HS-5 (cell line): ENCODE measurements at regions not wholly inside any gene's neighbourhood (a gene's known extent, or its start where the extent isn't known, plus 50 kb on each side); places are given as distances from the start of the nearest gene placed in this dataset.

Experiments
- DNase-seq: peaks from one replicate; pipeline ENCODE4 v3.0.0-alpha.2; 2012; ENCODE audit warnings: low read depth

DNA sequence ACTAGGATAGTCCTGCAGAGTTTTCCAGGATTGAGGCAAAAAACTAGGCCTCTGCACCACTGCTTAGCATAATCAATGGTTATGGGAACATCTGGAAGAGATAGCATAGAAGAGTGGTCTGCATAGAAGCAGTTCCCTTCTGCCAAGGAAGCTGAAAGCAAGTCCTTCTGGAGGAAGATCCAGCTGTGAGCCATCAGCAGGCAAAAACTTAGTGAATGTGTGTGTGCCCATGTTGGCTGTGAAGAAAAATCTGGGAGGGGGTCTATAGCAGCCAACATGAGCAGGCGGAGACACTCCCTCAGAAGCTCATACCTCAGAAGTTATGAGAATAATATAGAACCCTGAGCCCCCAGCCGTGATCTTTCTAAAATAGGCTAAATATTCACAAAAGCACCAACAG lies 228.1 kb upstream of the STEAP1 start:
- DNase-seq: no peak

DNA sequence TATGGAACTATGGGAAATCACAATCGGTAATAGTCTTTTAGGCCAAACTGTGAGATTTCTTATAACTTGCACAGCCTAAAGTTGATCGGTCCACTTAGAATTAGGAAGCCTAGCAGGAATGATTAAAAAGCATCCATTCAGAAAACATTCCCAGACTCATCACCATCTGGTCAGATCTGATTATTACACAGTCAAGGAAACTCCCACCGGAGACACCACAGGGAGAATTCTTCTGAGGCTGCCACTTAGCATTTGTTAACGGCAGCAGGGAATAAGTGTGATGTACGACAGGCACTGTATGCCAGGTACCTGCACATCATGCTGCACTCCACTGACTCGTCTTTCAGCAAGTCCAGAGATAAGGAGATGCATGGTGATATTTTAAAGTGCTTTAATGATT lies 227.6 kb upstream of the STEAP1 start:
- no peak for DNase-seq

DNA sequence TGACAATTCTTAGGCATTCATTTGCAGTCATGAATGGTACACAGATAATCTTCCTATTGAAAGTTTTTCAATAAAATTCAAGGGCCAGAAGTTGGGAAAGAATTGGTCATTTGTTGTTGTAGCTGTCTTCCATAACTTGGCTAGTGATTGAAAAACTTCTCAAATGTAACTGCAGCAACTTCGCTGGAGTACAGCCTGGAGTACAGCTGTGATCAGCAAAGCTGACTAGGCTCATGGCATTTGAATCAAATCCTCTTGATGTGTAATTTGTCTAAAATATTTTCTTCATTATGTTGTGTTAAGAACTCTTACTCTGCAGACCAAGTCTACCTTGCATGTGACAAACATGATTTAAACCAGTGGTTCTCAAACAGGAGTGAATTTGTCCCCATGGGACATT lies 226.5 kb upstream of the STEAP1 start:
- no peak for DNase-seq

DNA sequence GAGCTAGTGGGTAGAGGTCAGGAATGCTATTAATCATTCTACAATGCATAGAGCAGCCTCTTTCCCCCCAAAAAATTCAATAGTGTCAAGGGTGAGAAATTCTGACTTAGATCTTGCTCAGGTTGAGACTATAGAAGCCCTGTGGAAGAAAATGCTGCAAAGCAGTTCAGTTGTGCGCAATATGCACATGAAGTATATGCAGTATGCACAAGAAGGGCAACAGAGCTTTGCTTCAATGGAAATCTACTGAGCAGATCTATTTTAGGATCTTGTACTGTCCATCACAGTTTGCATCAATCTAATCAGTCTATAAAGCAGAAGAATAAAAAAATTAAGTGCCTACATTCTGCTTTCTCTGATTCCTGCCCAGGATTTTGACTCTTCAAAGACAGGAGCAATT lies 225.8 kb upstream of the STEAP1 start:
- DNase-seq: no peak

DNA sequence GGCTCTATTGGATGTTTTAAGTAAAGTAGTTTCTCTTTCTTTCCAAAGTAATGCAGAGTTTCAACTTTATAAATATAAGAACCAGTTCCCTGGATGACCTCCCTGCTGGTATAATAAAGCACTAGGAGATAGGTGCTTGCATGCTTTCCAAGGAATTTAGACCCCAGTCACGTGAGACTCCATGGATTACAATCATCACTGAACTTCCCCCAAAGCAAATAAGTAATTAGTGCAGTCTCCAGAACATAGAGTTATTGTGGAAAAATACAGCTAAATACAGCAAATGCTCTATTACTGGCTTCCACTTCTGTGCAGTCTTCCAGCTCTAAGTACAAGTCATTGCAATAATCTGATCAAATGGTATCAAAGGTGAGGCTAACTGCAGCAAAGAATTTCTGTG lies 220.2 kb upstream of the STEAP1 start:
- no peak for DNase-seq

DNA sequence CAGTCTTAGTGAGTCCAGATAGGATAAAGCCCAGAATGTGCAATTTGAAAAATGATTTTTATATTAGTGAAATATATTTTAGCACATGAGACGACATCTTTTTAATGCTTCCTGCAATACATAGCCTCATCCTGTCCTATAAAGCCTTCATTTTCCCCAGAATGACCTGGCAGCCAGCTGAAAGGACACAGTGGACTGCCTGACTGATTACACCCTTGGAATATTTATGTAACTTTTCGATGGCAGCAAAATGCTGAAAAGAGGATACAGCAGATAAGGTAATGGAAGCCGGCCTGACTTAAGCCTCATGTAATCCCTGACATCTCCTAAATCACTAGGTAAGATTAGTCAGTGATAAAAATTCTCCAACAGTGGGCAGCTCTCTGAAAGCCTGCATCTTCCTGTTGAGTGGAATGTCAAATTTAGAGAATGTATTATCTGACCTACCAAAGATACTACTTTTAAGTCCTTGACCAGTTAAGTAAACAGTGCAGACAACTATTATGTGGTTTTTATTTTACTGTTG lies 210.7 kb upstream of the STEAP1 start:
- DNase-seq: no peak

DNA sequence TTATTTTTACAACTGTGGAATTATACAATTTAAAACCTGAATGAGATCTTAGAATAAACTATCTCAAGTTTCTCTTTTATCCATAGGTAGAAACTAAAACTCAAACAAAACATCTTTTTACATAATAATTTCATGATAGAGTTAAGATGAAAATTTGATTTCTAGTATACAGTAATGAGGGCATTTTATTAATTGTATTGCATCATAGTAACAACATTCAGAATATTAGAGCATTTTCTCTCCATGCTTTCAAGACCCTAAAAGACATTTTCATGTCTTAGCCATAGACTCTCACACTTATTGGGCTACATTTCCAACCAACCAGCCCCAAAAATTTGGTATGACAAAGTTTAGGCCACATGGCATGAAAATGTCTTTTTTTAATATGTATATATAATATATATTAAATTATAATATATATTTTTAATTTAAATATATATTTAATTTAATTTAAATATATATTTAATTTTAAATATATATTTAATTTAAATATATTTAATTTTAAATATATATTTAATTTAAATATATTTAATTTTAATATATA lies 195.7 kb upstream of the STEAP1 start:
- no peak for DNase-seq

DNA sequence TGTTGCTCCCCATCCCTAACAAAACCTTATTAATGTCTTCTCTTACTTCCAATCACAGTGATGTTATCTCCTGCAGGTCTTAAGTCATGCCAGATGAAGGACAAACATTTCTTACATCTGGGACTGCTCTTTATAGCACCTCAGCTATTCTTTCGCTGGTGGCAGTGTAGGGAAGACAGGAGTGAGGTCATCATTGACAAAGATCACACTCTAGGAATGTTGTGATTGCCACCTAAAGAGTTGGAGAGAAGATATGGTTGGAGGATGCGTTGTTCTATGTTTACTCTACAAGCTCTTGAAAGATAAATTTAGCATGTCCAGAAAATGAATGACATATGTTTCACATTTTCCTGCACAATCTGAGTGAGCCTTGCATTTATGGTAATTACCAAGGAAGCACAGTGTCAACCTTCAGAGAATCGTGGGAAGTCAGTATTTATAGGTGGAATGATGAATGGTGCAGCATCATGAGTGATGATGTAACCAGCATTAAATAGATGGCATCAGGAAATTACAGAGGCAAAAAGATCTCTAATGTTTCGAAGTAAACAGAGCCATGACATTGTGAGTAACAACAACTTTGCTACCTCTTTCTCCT lies 188.1 kb upstream of the STEAP1 start:
- DNase-seq: no peak

DNA sequence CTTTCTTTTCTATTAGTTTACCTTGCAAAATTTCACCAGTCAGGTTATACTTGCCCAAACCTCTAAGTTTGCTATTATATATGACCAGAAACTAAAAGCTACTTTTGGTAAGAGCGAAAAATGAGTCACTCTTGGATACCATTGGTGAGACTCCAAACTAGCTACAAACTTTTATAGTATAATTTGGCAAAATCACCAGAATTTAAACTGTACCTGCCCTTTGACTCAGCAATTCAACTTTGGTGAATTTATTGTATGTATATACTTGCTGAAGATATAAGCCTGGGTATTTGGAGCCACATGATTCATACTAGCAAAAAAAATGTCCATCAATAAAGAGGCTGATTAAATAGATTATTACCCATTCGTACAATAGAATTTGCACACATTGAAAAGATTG lies 178.7 kb upstream of the STEAP1 start:
- DNase-seq: no peak

DNA sequence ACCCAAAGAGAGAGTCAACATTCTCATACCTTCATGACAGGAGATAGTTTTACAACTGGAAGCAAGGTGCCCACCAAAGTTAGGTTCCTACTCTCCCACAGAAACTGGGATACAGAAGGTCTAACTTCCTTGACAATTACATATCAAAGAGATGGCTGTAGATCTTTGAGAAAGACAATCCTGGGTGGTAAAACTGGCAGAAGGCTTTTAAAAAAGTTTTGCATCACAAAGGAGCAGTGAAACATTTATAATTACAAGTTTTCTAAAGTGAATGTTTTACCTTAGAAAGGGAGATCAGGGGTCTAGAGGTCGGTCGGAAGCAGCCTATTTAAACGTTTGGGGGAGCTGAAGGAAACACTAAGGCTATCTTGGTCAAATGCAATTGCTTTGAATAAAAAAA lies 166.6 kb upstream of the STEAP1 start:
- no peak for DNase-seq

DNA sequence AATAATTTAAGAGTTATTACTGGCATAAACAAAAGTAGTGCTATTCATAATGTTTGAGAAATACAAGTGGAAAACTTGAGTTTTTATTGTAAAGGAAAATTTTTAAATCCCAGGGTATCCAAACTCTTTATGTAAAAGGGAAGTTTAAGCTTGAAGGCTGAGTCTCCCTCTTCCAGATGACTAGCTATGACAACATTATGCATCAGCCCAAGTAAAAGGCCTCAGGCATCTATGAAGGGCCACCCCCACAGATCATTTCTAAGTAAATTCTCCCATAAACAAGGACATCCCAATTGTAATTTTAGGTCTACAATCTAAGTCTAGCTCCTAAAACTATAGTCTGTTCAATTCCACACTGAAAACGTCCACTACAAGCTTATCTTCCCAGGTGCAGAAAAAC lies 166.2 kb upstream of the STEAP1 start:
- DNase-seq: no peak

DNA sequence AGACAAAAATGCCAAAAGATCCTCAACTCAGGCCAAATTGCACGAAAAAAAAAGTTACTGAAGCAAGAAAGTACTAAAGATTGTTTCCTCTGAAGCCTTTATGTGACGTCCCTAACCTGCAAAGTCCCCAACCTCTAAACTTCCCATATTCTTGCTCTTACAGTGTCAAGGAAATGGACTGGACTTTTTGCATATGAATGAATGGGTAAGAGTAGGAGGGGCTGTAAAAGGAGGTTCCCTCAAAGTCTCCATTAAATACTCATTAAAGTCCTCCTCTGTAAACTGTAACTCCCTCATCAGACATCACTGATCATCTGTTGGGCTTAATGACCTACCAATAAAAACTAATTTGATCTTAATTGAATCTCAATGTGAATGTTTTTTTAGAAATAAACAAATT lies 164.8 kb upstream of the STEAP1 start:
- DNase-seq: no peak

DNA sequence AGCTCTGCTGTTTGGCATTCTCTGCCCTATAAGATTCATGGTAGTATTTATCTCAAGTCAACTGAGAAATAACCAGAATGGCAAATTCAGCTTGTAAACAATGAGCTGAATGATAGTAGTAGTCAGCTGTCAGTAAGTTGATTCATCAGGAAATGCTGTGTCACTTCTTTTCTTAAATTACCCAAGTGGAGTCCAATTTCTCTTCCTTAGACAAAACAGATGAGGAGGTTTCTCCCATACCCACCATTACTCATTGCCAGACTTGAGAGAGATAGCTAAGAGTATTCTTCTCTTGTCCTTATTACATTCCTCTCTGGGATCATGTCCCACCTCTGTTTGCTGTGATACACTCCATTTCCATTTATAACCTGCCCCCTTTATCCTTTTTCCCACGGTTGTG lies 159.8 kb upstream of the STEAP1 start:
- DNase-seq: no peak

DNA sequence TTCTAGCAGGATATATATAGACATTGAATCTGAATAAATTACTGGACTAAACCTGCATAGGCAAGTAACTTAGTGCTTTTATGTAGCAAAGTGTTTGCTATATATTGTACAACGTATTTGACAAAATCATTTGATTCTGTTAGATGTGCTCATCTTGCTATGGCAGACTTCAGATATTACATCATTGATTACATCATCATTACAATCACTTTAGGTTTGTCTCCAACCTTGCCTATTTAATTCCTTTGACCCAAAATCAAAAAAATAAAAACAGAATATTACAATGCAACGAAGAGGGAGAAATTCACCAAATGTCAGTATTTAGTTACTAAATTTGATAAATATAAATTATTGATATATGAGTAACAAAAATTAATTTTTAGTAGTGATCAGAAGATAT lies 155.7 kb upstream of the STEAP1 start:
- DNase-seq: no peak

DNA sequence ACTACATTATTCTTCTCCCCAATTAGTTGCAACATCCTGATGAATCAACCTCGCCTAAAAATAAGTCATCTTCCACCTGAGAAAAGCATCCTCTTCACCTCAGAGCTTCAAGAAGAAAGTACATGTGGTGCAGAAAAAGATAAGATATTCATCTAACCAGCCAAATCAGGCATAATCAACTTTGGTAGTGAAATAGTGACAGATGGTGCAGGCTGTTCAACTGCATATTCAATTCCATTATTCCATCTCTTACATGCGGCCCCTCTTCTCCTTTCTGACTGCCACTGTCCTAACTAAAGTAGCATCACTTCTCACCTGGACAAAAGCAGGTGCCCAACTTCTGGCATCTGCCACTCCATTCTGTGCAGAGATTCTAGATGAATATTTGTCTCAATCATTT lies 148.4 kb upstream of the STEAP1 start:
- DNase-seq: no peak

DNA sequence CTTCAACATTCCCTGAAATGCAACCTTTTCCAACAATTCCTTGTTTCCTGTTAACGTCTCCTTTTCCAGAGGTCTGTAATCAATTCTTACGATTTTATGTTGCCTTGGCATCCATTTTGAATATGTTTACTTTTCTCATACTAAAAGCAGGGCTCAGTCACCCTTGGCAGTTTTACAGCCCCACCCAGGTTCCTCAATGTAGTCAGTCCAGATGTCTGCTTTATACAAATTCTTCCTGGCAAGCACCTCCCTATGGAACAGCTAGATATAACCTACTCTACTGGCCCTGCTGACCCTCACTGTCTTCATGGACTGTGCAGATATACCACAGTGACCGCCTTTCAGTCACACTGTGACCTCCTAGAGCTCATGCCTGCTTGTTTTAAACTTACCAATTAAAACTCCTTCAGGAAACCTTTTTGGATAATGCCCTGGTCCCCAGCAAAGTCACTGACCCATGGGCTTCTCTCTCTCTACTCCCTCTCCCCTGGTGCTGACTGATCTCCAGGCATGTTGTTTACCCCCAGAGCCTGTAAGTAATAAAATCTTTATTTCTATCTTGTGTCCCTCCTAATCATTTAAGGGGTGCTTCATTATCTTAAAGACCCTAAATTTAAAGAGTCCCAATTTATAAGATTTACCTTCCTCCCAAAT lies 147.1 kb upstream of the STEAP1 start:
- DNase-seq: no peak

DNA sequence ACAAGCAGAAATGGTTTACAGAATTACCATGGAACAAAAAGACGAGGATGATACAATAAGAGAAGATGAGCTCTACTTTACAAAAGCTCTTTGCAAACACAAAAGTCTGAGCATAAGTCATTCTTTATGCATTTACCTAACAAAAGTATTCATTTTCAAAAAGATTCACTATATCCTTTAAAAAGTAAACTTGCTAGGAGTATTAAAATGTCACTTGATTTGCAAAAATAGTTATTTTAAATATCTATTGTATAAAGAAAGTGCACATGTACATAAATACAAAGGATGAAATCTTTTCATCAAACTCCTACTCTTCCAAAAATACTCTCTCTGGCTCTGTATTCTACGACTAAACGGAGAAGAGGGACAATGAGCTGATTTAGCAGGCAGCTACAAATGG lies 146.4 kb upstream of the STEAP1 start:
- no peak for DNase-seq

DNA sequence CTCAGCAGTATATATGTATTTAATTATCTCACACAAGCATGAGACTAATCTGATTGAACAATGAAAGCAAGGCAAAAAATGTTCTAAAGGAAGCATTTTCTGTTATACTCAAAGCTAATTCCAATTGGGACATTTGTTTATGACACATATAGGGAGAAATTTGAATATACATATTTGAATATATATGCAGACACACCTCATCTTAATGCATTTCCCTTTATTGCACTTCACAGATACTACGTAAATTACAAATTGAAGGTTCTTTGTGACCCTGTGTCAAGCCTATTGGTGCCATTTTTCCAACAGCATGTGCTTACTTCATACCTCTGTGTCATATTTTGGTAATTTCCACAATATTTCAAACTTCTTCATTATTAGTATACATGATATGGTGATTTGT lies 132.1 kb upstream of the STEAP1 start:
- DNase-seq: no peak

DNA sequence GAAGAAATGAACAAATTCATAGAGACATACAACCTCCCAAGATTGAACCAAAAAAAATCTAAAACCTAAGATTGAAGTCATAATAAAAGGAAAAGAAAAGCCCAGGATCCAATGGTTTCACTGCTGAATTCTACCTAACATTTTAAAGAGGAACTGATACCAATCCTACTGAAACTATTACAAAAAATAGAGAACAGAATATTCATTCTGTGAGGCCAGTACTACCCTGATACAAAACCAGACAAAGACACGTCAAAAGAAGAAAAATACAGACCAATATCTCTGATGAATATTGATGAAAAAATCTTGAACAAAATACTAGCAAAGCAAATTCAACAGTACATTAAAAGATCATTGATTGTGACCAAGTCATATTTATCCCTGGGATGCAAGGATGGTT lies 128.5 kb upstream of the STEAP1 start:
- no peak for DNase-seq

DNA sequence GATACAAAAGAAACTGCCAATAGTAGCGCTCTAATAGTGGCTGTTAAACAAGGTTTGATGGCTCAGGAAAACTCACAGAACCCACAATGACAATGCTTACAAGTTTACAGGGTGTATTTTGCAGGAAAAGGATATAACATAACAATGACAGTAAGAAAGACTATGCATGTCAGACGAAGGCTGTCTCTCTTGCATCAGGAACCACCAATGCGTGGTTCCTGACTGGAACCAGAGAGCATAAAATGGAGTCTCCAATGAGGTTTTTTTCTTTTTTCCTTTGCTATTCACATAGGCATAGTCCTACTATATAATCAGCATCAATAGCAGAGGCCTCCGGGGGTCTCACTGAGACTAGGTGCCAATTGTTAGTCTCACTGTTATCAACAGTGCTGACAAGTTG lies 120.4 kb upstream of the STEAP1 start:
- no peak for DNase-seq

DNA sequence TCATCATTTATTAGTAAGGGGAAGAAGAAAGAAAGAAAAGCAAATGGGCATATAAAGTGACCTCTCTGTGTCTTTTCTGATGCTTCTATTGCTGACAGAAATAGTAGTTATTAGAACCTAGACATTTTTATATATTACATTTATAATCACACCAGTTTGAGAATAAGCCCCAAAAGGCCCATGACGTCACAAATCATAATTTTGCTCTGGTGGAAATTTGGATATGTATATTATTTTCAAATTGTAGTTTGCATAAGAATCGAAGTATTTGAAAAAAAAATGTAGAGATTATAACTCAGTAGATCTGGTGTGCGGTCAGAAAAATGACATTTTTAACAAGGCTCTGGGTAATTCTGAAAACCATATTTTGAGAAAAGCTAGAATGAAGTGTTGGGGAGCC lies 101.2 kb upstream of the STEAP1 start:
- DNase-seq: no peak

DNA sequence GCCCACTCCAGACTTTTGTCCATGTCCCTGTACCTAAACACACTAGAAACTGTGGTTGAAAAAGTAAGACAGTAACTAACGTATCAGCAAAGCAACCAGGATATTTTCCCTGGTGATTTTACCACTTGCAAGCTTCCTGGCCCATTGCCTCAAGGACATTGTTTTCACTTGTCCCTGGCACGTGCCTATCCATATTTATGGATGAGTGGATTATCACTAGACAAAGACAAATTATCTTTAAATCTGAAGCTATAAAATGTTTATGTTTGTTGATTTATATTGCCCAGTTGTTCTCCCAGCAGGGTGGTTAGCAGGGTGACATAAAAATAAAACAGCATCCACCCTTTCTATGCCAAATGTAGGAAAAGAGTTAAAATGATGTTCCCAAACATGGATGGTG lies 93.2 kb upstream of the STEAP1 start:
- DNase-seq: no peak

DNA sequence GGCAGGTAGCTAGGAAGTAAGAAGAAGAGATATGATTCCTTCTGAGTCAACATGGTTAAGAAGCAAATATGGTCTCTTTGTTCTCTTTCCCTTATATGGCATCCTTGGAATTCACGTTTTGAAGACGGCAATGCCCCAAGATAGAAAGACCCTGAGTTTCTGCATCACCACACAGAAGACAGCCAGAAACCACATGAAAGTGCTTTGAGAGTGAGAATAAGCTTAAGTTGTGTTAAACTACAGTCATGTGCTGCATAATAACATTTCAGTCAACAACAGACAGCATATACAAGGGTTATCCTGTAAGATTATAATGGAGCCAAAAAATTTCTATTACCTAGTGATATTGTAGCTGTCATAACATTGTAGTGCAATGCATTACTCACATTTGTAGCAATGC lies 89.9 kb upstream of the STEAP1 start:
- DNase-seq: no peak

DNA sequence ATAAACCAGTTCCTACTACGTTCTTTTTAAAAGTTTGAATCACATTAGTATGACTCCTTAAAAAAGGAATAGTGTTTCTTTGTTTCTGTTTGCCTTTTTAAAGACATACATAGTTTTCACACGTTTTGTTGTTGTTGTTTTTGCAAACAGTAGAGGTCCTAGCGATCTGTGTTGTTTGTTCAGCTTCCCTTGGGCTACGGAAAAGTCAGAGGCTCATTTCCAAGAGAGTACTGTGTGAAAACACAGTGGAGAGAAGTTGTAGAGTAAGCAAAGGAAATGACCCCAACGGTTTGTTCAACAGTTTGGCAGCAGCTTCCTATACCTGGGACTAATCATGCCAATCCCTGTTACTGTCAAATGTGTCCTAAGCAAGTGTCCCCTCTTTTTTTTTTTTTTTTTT lies 87.1 kb upstream of the STEAP1 start:
- DNase-seq: no peak
